Osteocyte (in vitro differentiated cells): ENCODE measurements at regions not wholly inside any gene's neighbourhood (a gene's known extent, or its start where the extent isn't known, plus 50 kb on each side); places are given as distances from the start of the nearest gene placed in this dataset.

ENCODE experiments used
- DNase-seq: peaks from one replicate; pipeline ENCODE4 v3.0.0; 2021; ENCODE audit warnings: mixed read lengths; ENCODE audit not compliant: unreplicated experiment; ENCODE audit errors: extremely low spot score
- H3K27ac Mint-ChIP-seq: one replicate; pipeline ENCODE4 v1.8.0; 2021; ENCODE audit warnings: mild to moderate bottlenecking, mixed read lengths; ENCODE audit not compliant: unreplicated experiment
- H3K27me3 Mint-ChIP-seq: one replicate; pipeline ENCODE4 v1.8.0; 2021; ENCODE audit warnings: mixed read lengths; ENCODE audit not compliant: unreplicated experiment
- H3K36me3 Mint-ChIP-seq: one replicate; pipeline ENCODE4 v1.8.0; 2021; ENCODE audit warnings: mixed read lengths; ENCODE audit not compliant: unreplicated experiment
- H3K4me1 Mint-ChIP-seq: one replicate; pipeline ENCODE4 v1.8.0; 2021; ENCODE audit warnings: mixed read lengths; ENCODE audit not compliant: unreplicated experiment
- H3K4me3 Mint-ChIP-seq: one replicate; pipeline ENCODE4 v1.8.0; 2021; ENCODE audit warnings: mild to moderate bottlenecking, moderate library complexity, mixed read lengths; ENCODE audit not compliant: unreplicated experiment
- H3K9me3 Mint-ChIP-seq: one replicate; pipeline ENCODE4 v1.8.0; 2021; ENCODE audit warnings: mixed read lengths; ENCODE audit not compliant: unreplicated experiment
- CTCF ChIP-seq: fragments of 200-600 bp; sonication (generic); IDR thresholded peaks from 2 replicates; pipeline ENCODE4 v1.5.0; 2021; ENCODE audit warnings: antibody characterized with exemption, mild to moderate bottlenecking, moderate library complexity

- DNase-seq: no peak
- no peaks in the 10 kb centered on the region for H3K36me3 Mint-ChIP-seq
- H3K4me1 Mint-ChIP-seq: peaks cover 3% of the 10 kb centered on the region
- H3K4me3 Mint-ChIP-seq: no peak overlapping the region
- H3K27ac Mint-ChIP-seq: no peak overlapping the region
- no peak for TF ChIP-seq CTCF
- peaks cover 8% of the 10 kb centered on the region for H3K9me3 Mint-ChIP-seq
- H3K27me3 Mint-ChIP-seq: no peaks in the 10 kb centered on the region
These were observed 1063.9 kb downstream of the PLA2G4A start for GRCh38 chr1:187892683-187893039.

GRCh38 chr1:187893471-187893870 is 1064.7 kb downstream of the PLA2G4A start:
- Mint-ChIP-seq H3K27ac (no peak overlapping the region), H3K4me3 (no peak overlapping the region), H3K9me3 (peaks cover 5% of the 10 kb centered on the region), H3K27me3 (no peaks in the 10 kb centered on the region), H3K36me3 (no peaks in the 10 kb centered on the region), H3K4me1 (peaks cover 3% of the 10 kb centered on the region)
- TF ChIP-seq CTCF: no peak
- DNase-seq: no peak

- Mint-ChIP-seq H3K27me3 (no peaks in the 10 kb centered on the region), H3K36me3 (no peaks in the 10 kb centered on the region), H3K4me1 (peaks cover 3% of the 10 kb centered on the region), H3K9me3 (peaks cover 5% of the 10 kb centered on the region), H3K27ac (no peak overlapping the region), H3K4me3 (no peak overlapping the region)
- no peak for TF ChIP-seq CTCF
- no peak for DNase-seq
These were observed 1065.6 kb downstream of the PLA2G4A start for GRCh38 chr1:187894349-187894748.

- H3K36me3 Mint-ChIP-seq: no peaks in the 10 kb centered on the region
- H3K27me3 Mint-ChIP-seq: no peaks in the 10 kb centered on the region
- no peak for TF ChIP-seq CTCF
- H3K9me3 Mint-ChIP-seq: no peaks in the 10 kb centered on the region
- H3K4me3 Mint-ChIP-seq: no peak overlapping the region
- no peak overlapping the region for H3K27ac Mint-ChIP-seq
- DNase-seq: no peak
- H3K4me1 Mint-ChIP-seq: peaks cover 11% of the 10 kb centered on the region
These were observed 1074.5 kb downstream of the PLA2G4A start for GRCh38 chr1:187903223-187903622.

GRCh38 chr1:187909382-187909781 is 1080.6 kb downstream of the PLA2G4A start:
- no peak overlapping the region for H3K4me3 Mint-ChIP-seq
- H3K27me3 Mint-ChIP-seq: no peaks in the 10 kb centered on the region
- no peak overlapping the region for H3K27ac Mint-ChIP-seq
- no peaks in the 10 kb centered on the region for H3K36me3 Mint-ChIP-seq
- DNase-seq: no peak
- H3K9me3 Mint-ChIP-seq: no peaks in the 10 kb centered on the region
- H3K4me1 Mint-ChIP-seq: peaks cover 7% of the 10 kb centered on the region
- no peak for TF ChIP-seq CTCF
